Astrocyte (in vitro differentiated cells and primary cell): ENCODE measurements at regions not wholly inside any gene's neighbourhood (a gene's known extent, or its start where the extent isn't known, plus 50 kb on each side); places are given as distances from the start of the nearest gene placed in this dataset.
"Not testable (repeated sequence)": the region's sequence is repeated elsewhere in the genome, so short reads cannot be mapped to it uniquely, and the experiment has no call there.

Experiments used
- EZH2 ChIP-seq: IDR thresholded peaks from 2 replicates; pipeline ENCODE4 v1.6.1; 2012; ENCODE audit warnings: mild to moderate bottlenecking, low read length, inconsistent platforms; ENCODE audit not compliant: insufficient read depth
- TF ChIP-seq, protein P1 (sequence below): IDR thresholded peaks from 2 replicates; pipeline ENCODE4 v1.5.1; 2011; ENCODE audit warnings: low read depth, mild to moderate bottlenecking, inconsistent platforms, low read length, moderate library complexity; ENCODE audit not compliant: insufficient read depth

DNA sequence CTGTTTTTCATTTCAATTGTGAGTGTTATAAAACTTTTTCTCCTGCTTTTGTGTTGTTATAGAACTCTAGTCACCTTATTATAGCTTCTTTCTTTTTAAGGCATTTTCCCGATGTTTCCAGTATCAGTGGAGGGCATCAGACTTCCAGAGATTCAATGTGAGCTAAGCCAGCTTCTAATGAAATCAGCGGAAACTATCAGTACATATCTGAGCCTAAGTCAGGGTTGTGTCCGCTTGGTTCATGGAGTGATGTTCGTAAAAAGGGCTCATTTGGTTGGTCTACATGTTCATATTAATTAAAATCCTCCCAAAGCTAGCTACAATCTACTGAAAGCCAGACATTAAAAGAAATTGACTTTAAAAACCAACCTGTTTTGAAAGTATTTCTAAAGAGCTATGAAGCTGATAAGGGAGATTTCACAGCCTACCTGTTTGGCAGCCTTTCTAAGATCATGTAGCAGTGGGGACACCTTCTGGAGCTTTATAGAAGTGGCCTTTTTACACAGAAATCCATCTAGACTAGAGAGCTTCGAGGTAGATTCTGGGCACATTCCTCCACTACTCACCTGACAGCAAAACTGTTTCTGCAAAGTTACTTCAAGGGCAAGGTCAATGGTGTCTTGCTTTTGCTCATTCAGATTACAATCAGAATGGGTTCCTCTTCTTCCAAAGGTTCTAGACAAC lies 227.1 kb upstream of the NBPF12 start:
- TF ChIP-seq, protein P1, sequence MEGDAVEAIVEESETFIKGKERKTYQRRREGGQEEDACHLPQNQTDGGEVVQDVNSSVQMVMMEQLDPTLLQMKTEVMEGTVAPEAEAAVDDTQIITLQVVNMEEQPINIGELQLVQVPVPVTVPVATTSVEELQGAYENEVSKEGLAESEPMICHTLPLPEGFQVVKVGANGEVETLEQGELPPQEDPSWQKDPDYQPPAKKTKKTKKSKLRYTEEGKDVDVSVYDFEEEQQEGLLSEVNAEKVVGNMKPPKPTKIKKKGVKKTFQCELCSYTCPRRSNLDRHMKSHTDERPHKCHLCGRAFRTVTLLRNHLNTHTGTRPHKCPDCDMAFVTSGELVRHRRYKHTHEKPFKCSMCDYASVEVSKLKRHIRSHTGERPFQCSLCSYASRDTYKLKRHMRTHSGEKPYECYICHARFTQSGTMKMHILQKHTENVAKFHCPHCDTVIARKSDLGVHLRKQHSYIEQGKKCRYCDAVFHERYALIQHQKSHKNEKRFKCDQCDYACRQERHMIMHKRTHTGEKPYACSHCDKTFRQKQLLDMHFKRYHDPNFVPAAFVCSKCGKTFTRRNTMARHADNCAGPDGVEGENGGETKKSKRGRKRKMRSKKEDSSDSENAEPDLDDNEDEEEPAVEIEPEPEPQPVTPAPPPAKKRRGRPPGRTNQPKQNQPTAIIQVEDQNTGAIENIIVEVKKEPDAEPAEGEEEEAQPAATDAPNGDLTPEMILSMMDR = not testable (repeated sequence)
- TF ChIP-seq EZH2 = not testable (repeated sequence)
